ENCODE measurements at regions not wholly inside any gene's neighbourhood (a gene's known extent, or its start where the extent isn't known, plus 50 kb on each side); places are given as distances from the start of the nearest gene placed in this dataset.

DNA sequence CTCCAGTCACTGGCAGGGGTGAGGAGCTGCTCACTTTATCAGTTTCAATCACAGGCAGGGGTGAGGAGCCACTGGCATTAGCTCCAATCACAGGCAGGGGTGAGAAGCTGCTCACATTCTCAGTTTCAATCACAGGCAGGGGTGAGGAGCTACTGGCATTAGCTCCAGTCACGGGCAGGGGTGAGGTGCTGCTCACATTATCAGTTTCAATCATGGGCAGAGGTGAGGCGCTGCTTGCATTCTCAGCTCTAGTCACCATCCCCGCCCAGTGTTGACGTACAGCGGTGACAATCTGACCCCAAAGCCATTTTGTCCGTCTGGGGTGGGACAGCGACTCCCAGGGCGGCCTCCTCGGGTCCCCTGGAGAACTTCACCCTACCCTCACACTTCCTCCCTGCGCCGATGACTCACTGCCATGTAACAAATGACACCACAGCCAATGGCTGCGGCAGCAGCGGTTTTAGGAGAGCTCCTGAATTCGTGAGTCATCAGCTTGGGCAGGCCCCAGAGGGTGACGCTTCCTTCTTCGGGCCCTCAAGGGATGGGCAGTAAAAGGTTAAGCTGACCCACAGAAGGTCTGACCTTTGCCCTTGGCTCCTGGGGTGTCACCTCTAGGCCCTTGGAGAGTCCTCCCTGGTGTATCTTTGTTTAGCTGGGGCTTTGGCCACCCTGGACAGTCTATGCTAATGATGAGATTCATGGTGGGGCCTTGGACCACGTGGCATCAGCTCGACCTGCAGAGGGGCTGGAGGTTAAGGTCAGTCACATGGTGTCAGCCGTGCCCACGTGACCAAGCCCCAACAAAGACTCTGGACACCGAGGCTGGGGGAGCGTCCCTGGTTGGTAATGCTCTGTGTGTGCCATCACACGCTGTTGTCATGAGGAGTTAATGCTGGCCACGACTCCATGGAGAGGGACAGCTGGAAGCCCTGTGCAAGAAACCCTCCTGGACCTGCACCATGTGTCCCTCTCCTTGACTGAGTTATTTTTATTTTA, 171.7 kb downstream of the C16orf95 start:
- Histone ChIP-seq H3K27me3 (replicated peaks in 1 of 2; ENCODE audit: control insufficient read depth in 2 of 2, insufficient read depth in 2 of 2, low read length in 1 of 2) (no peaks in the 10 kb centered on the region), H3K9me3 (replicated peaks; ENCODE audit: control insufficient read depth, insufficient read depth, low read length) (no peaks in the 10 kb centered on the region; the same call in 2 of the 3 replicates), H2AFZ (ENCODE audit: control insufficient read depth, low read depth, low read length) (no peak overlapping the region), H3K79me2 (ENCODE audit: control insufficient read depth, insufficient read depth, low read length) (no peaks in the 10 kb centered on the region), H3K27ac (ENCODE audit: control insufficient read depth, insufficient read depth) (no peak overlapping the region), H3K36me3 (ENCODE audit: control insufficient read depth in 2 of 2, insufficient read depth in 2 of 2, low read length in 1 of 2) (no peaks in the 10 kb centered on the region), H3K4me1 (ENCODE audit: control insufficient read depth, insufficient read depth, low read length) (no peaks in the 10 kb centered on the region), H3K4me3 (no peak overlapping the region), H3K4me2 (ENCODE audit: control insufficient read depth, insufficient read depth) (no peak overlapping the region), H4K20me1 (ENCODE audit: control insufficient read depth, insufficient read depth) (no peaks in the 10 kb centered on the region), H3K9ac (ENCODE audit: control insufficient read depth, insufficient read depth, low read length) (no peak overlapping the region)
- ChIA-PET SMC1A (ENCODE audit: uncharacterized antibody, unreplicated experiment) (no interaction called here), RAD21 (ENCODE audit: unreplicated experiment) (no interaction called here), CTCF (interaction anchor here (1.1 kb wide), 1 partner anchor 83 kb away, joined by 4 read pairs; no protein-coding TSS in a partner anchor), POLR2A (no interaction called here)
- WGBS (ENCODE audit: insufficient coverage, insufficient replicate concordance, low lambda C conversion rate, missing lambda C conversion rate), result 37% methylated on average over 24 of the region's 24 CpGs
- BruUV-seq (replicated peaks), result no TSS peak
- no peak for TF ChIP-seq TCF3 (IDR thresholded peaks at IDR 0.05; ENCODE audit: borderline replicate concordance, insufficient read depth, low read depth, low read length)
- no peak for TF ChIP-seq BRCA1 (IDR thresholded peaks at IDR 0.05; ENCODE audit: low read depth, low read length)
- no peak for TF ChIP-seq SMAD5 (IDR thresholded peaks at IDR 0.05; ENCODE audit: low read depth)
- no peak for TF ChIP-seq E4F1 (IDR thresholded peaks at IDR 0.05; ENCODE audit: borderline replicate concordance, partially characterized antibody)
- no peak for TF ChIP-seq ETV6 (conservative IDR thresholded peaks at IDR 0.05 in 1 of 2, IDR thresholded peaks at IDR 0.05 in 1 of 2; ENCODE audit: borderline replicate concordance in 1 of 2, low read depth in 1 of 2)
- no peak for TF ChIP-seq SPI1 (IDR thresholded peaks at IDR 0.05; ENCODE audit: borderline replicate concordance, insufficient read depth, low read depth, low read length)
- TF ChIP-seq, protein P1, sequence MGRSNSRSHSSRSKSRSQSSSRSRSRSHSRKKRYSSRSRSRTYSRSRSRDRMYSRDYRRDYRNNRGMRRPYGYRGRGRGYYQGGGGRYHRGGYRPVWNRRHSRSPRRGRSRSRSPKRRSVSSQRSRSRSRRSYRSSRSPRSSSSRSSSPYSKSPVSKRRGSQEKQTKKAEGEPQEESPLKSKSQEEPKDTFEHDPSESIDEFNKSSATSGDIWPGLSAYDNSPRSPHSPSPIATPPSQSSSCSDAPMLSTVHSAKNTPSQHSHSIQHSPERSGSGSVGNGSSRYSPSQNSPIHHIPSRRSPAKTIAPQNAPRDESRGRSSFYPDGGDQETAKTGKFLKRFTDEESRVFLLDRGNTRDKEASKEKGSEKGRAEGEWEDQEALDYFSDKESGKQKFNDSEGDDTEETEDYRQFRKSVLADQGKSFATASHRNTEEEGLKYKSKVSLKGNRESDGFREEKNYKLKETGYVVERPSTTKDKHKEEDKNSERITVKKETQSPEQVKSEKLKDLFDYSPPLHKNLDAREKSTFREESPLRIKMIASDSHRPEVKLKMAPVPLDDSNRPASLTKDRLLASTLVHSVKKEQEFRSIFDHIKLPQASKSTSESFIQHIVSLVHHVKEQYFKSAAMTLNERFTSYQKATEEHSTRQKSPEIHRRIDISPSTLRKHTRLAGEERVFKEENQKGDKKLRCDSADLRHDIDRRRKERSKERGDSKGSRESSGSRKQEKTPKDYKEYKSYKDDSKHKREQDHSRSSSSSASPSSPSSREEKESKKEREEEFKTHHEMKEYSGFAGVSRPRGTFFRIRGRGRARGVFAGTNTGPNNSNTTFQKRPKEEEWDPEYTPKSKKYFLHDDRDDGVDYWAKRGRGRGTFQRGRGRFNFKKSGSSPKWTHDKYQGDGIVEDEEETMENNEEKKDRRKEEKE (IDR thresholded peaks at IDR 0.05), result no peak
- no peak for TF ChIP-seq BCL3 (IDR thresholded peaks at IDR 0.05; ENCODE audit: borderline replicate concordance, insufficient read depth, low read depth, low read length, poor library complexity, severe bottlenecking)
- no peak for TF ChIP-seq PAX5 (IDR thresholded peaks at IDR 0.05; ENCODE audit: borderline replicate concordance, low read depth, low read length)
- TF ChIP-seq RAD51 (IDR thresholded peaks at IDR 0.05), result no peak
- TF ChIP-seq EP300 (IDR thresholded peaks at IDR 0.05; ENCODE audit: borderline replicate concordance in 1 of 2, control insufficient read depth in 1 of 2, low read depth in 2 of 2, low read length in 2 of 2), result no peak
- no peak for TF ChIP-seq RBBP5 (conservative IDR thresholded peaks at IDR 0.05)
- FAIRE-seq (no peak), DNase-seq (ENCODE audit: low read depth, low spot score) (no peak), ATAC-seq (no peak)
- in situ Hi-C loops (cut with MboI), result no loop called here
- intact Hi-C loops (cut with micrococcal nuclease; ENCODE audit: unreplicated experiment), result no loop called here
